H1 (cell line): ENCODE measurements at regions not wholly inside any gene's neighbourhood (a gene's known extent, or its start where the extent isn't known, plus 50 kb on each side); places are given as distances from the start of the nearest gene placed in this dataset.
A peak's percentile ranks its signal among the peaks of the same experiment; 100 is the strongest.

Experiments used
- CTCF ChIA-PET: fragments of 300-600 bp; sonication (Branson Sonifier 250); formaldehyde crosslinking; loops from one replicate; lab custom pipeline; 2021; ENCODE audit not compliant: partially characterized antibody; lab: Charles Lee
- POLR2A ChIA-PET: fragments of 300-600 bp; sonication (Branson Sonifier 250); formaldehyde crosslinking; loops from one replicate; lab custom pipeline; 2021; ENCODE audit warnings: inconsistent platforms; ENCODE audit not compliant: partially characterized antibody; lab: Charles Lee
- DNase-seq, 2 experiments: peaks; one replicate each; pipeline versions ENCODE4 v3.0.0 to v3.0.0-alpha.2; 2010 to 2022; ENCODE audit warnings: low spot score in 2 of 2, low read depth in 1 of 2, mixed read lengths in 1 of 2
- FAIRE-seq: peaks from 2 replicates; lab custom pipeline; 2011; peaks lifted over from hg19 to GRCh38; lab: Jason Lieb, UNC
- H2AFZ ChIP-seq: 2 replicates; pipeline ENCODE4 v1.8.1; 2012; ENCODE audit warnings: low read length, inconsistent platforms
- H2AK5ac ChIP-seq: 2 replicates; pipeline ENCODE4 v1.6.1; 2013; ENCODE audit warnings: low read depth, low read length
- H2BK120ac ChIP-seq: replicated peaks from 2 replicates; pipeline ENCODE3; 2013; ENCODE audit warnings: low read depth, low read length, inconsistent platforms
- H2BK12ac ChIP-seq: 2 replicates; pipeline ENCODE4 v1.6.1; 2013; ENCODE audit warnings: low read depth, low read length
- H2BK15ac ChIP-seq: 2 replicates; pipeline ENCODE4 v1.6.1; 2013; ENCODE audit warnings: low read length
- H2BK20ac ChIP-seq: 2 replicates; pipeline ENCODE4 v1.6.1; 2013; ENCODE audit warnings: low read length
- H2BK5ac ChIP-seq: 2 replicates; pipeline ENCODE4 v1.6.1; 2013; ENCODE audit warnings: low read depth, low read length
- H3K14ac ChIP-seq: 2 replicates; pipeline ENCODE4 v1.6.1; 2013; ENCODE audit warnings: inconsistent platforms; ENCODE audit not compliant: insufficient read length
- H3K18ac ChIP-seq: 2 replicates; pipeline ENCODE4 v1.6.1; 2013; ENCODE audit warnings: low read length; ENCODE audit errors: extremely low read depth
- H3K23ac ChIP-seq: 2 replicates; pipeline ENCODE4 v1.6.1; 2013; ENCODE audit warnings: inconsistent platforms; ENCODE audit not compliant: insufficient read length
- H3K23me2 ChIP-seq: 2 replicates; pipeline ENCODE4 v1.6.1; 2013; ENCODE audit warnings: low read depth, low read length
- H3K27ac ChIP-seq: 2 replicates; pipeline ENCODE4 v1.6.1; 2011; ENCODE audit warnings: low read depth, low read length, inconsistent platforms
- H3K27me3 ChIP-seq, 4 experiments: replicated peaks in 1 of 4; 1 replicate in 1 of 4; 2 replicates in 3 of 4; pipeline versions ENCODE4 v1.6.1 to v1.8.1; 2011 to 2013; ENCODE audit warnings: low read length in 3 of 4, mild to moderate bottlenecking in 3 of 4, inconsistent platforms in 2 of 4, mixed read lengths in 2 of 4, moderate library complexity in 1 of 4; ENCODE audit not compliant: control insufficient read depth in 3 of 4, insufficient read depth in 3 of 4; ENCODE audit errors: extremely low read depth in 1 of 4
- H3K36me3 ChIP-seq, 4 experiments: 2 replicates each; pipeline versions ENCODE4 v1.6.1 to v1.8.1; 2011 to 2013; ENCODE audit warnings: mild to moderate bottlenecking in 4 of 4, low read length in 3 of 4, moderate library complexity in 2 of 4, control low read depth in 1 of 4, inconsistent platforms in 1 of 4; ENCODE audit not compliant: insufficient read depth in 4 of 4, control insufficient read depth in 2 of 4
- H3K4ac ChIP-seq: replicated peaks from 2 replicates; pipeline ENCODE3; 2013; ENCODE audit warnings: low read length, low read depth, mixed read lengths, inconsistent platforms; ENCODE audit not compliant: insufficient read length
- H3K4me1 ChIP-seq, 4 experiments: replicated peaks in 1 of 4; 1 replicate in 1 of 4; 2 replicates in 3 of 4; pipeline versions ENCODE4 v1.6.1 to v1.8.1; 2011 to 2013; ENCODE audit warnings: low read length in 3 of 4, inconsistent platforms in 2 of 4, mixed read lengths in 1 of 4; ENCODE audit not compliant: insufficient read depth in 4 of 4, control insufficient read depth in 3 of 4
- H3K4me2 ChIP-seq, 2 experiments: 2 replicates each; pipeline versions ENCODE4 v1.6.1 to v1.8.1; 2011 to 2013; ENCODE audit warnings: low read depth in 2 of 2, low read length in 2 of 2, control low read depth in 1 of 2, inconsistent platforms in 1 of 2, mild to moderate bottlenecking in 1 of 2; ENCODE audit not compliant: insufficient read depth in 1 of 2
- H3K4me3 ChIP-seq, 4 experiments: fragments of 200-600, 300-600 bp in 1 of 4; sonication (generic), shearing (Covaris generic), sonication (Bioruptor Twin) in 1 of 4; 2 replicates each; pipeline versions ENCODE4 v1.5.1 to v1.8.1; 2011 to 2016; ENCODE audit warnings: low read length in 4 of 4, low read depth in 3 of 4, control low read depth in 2 of 4, inconsistent platforms in 2 of 4, mild to moderate bottlenecking in 2 of 4, mixed read lengths in 1 of 4, moderate library complexity in 1 of 4; ENCODE audit not compliant: insufficient read depth in 2 of 4; ENCODE audit errors: extremely low read depth in 1 of 4
- H3K56ac ChIP-seq: replicated peaks from 2 replicates; pipeline ENCODE3; 2013; ENCODE audit warnings: low read depth, mild to moderate bottlenecking, mixed read lengths, low read length, inconsistent platforms; ENCODE audit not compliant: insufficient read length
- H3K79me1 ChIP-seq: 2 replicates; pipeline ENCODE4 v1.6.1; 2013; ENCODE audit warnings: low read depth, low read length, control low read depth
- H3K79me2 ChIP-seq, 2 experiments: 2 replicates each; pipeline versions ENCODE4 v1.6.1 to v1.8.1; 2012 to 2013; ENCODE audit warnings: low read length in 2 of 2, mild to moderate bottlenecking in 2 of 2, inconsistent platforms in 1 of 2; ENCODE audit not compliant: insufficient read depth in 2 of 2, control insufficient read depth in 1 of 2
- H3K9ac ChIP-seq, 4 experiments: replicated peaks in 1 of 4; 1 replicate in 1 of 4; 2 replicates in 3 of 4; pipeline versions ENCODE4 v1.6.1 to v1.8.1; 2011 to 2013; ENCODE audit warnings: low read depth in 3 of 4, low read length in 3 of 4, control low read depth in 2 of 4, mild to moderate bottlenecking in 2 of 4, moderate library complexity in 2 of 4, inconsistent platforms in 1 of 4; ENCODE audit errors: extremely low read depth in 1 of 4
- H3K9me3 ChIP-seq, 2 experiments: 2 replicates each; pipeline versions ENCODE4 v1.6.1 to v1.8.1; 2012 to 2013; ENCODE audit warnings: mild to moderate bottlenecking in 2 of 2, moderate library complexity in 2 of 2, control low read depth in 1 of 2, inconsistent platforms in 1 of 2, low read depth in 1 of 2, low read length in 1 of 2, mixed read lengths in 1 of 2; ENCODE audit not compliant: insufficient read depth in 2 of 2
- H4K20me1 ChIP-seq, 2 experiments: replicated peaks in 1 of 2; 2 replicates each; pipeline versions ENCODE3 to v1.8.1; 2011 to 2013; ENCODE audit warnings: inconsistent platforms in 2 of 2, low read length in 2 of 2, mild to moderate bottlenecking in 1 of 2; ENCODE audit not compliant: insufficient read depth in 2 of 2, control insufficient read depth in 1 of 2
- H4K5ac ChIP-seq: 2 replicates; pipeline ENCODE4 v1.6.1; 2013; ENCODE audit warnings: low read length, low read depth, mixed read lengths, inconsistent platforms; ENCODE audit not compliant: insufficient read length
- H4K8ac ChIP-seq: 2 replicates; pipeline ENCODE4 v1.8.0; 2013; ENCODE audit warnings: mild to moderate bottlenecking, moderate library complexity, low read length, inconsistent platforms; ENCODE audit not compliant: insufficient read depth; ENCODE audit errors: extremely low read depth
- H4K91ac ChIP-seq: replicated peaks from 2 replicates; pipeline ENCODE3; 2013; ENCODE audit warnings: low read length, mixed read lengths, inconsistent platforms; ENCODE audit not compliant: insufficient read length
- ATF3 ChIP-seq: IDR thresholded peaks from 2 replicates; pipeline ENCODE4 v1.6.1; 2011; ENCODE audit warnings: low read depth, mild to moderate bottlenecking, low read length; ENCODE audit not compliant: insufficient read depth
- BRCA1 ChIP-seq: IDR thresholded peaks from 2 replicates; pipeline ENCODE4 v1.6.1; 2012; ENCODE audit warnings: low read depth, low read length, improper control_type of control experiment
- POU5F1 ChIP-seq: IDR thresholded peaks from 2 replicates; pipeline ENCODE4 v1.6.1; 2011; ENCODE audit warnings: low read depth, mild to moderate bottlenecking, low read length, moderate library complexity
- WGBS, 2 experiments: shearing (Covaris generic) in 1 of 2; methylation state at CpG; one replicate each; pipeline versions ENCODE4 v1.1.6 to v1.1.7; 2013 to 2015; ENCODE audit warnings: low lambda C conversion rate in 2 of 2, mixed read lengths in 2 of 2, inconsistent platforms in 1 of 2, low coverage in 1 of 2, missing lambda C conversion rate in 1 of 2; ENCODE audit not compliant: insufficient replicate concordance in 2 of 2, insufficient coverage in 1 of 2, insufficient read length in 1 of 2; ENCODE audit errors: extremely low coverage in 1 of 2, missing lambda C conversion rate in 1 of 2; 5-methylcytosine and 5-hydroxymethylcytosine counted together

DNA sequence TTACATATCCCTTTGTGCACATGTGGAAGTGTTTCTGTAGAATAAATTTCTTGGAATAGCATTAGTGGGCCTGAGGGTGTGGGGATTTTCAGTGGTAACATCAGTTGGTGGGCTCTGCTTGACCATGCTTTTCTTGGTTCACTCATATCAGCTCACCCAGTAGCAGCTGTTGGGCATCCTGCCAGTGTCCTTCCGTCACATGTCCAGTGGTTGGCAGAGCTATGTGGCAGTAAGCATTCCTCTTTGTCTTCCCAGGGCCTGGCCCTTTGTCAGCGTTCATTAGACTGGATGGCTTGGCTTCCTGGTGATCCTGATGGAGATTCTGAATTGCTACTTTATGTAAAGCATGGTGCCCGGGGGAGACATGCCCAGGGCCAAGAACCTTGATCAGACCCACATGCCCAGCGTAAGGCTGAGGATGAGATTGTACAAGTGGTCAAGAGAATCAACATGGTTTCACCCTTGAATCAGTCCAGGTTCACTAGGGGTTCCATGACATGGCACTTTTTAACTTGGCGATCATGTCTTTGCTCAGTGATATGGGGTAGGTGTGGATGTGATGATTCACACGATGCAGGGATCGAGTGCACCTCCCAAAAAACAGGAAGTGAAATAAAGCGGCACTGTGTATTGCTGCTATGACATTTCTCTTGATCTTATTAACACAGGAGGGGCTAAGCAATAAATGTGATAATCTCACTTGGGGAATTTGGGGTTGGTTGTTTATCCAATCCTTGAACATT, 72.1 kb upstream of the IGFBP7 start:
- H3K9ac ChIP-seq = no peak overlapping the region
- no peak overlapping the region for H2BK120ac ChIP-seq
- H3K4me1 ChIP-seq = peaks cover 0 to 4% (median 3%) of the 10 kb centered on the region in 4 experiments; a peak in 3 of 7 replicates
- no peak overlapping the region for H2BK20ac ChIP-seq
- H3K79me2 ChIP-seq = no peaks in the 10 kb centered on the region
- no peak overlapping the region for H3K23ac ChIP-seq
- no peaks in the 10 kb centered on the region for H3K79me1 ChIP-seq
- H3K56ac ChIP-seq = no peak overlapping the region
- H3K27ac ChIP-seq = no peak overlapping the region
- no peak for FAIRE-seq
- no peaks in the 10 kb centered on the region for H3K36me3 ChIP-seq
- ChIA-PET POLR2A (no interaction called here), CTCF (interaction anchor here (3.5 kb wide), 1 partner anchor 8 kb away, joined by 17 read pairs; no protein-coding TSS in a partner anchor)
- no peak overlapping the region for H3K14ac ChIP-seq
- H2BK12ac ChIP-seq = 0 out of 2 replicates have a peak overlapping the region, but pooled peaks have one; percentile 30
- no peak overlapping the region for H4K8ac ChIP-seq
- H3K4ac ChIP-seq = no peak overlapping the region
- no peak overlapping the region for H3K4me3 ChIP-seq
- 90% methylated on average over 8 of the region's 8 CpGs; no CpG with 5 or more reads in 1 of the 2 experiments for WGBS, 2 experiments
- no peak overlapping the region for H2BK15ac ChIP-seq
- H3K27me3 ChIP-seq = no peaks in the 10 kb centered on the region
- no peak overlapping the region for H4K5ac ChIP-seq
- H2AFZ ChIP-seq = no peak overlapping the region
- TF ChIP-seq POU5F1 = no peak
- no peak for TF ChIP-seq BRCA1
- no peak for TF ChIP-seq ATF3
- no peak for DNase-seq
- no peak overlapping the region for H2AK5ac ChIP-seq
- H4K20me1 ChIP-seq = no peaks in the 10 kb centered on the region
- H3K4me2 ChIP-seq = no peak overlapping the region
- no peak overlapping the region for H4K91ac ChIP-seq
- H2BK5ac ChIP-seq = no peak overlapping the region
- no peaks in the 10 kb centered on the region for H3K23me2 ChIP-seq
- no peaks in the 10 kb centered on the region for H3K9me3 ChIP-seq
- no peak overlapping the region for H3K18ac ChIP-seq
